H9 (cell line): ENCODE measurements at regions not wholly inside any gene's neighbourhood (a gene's known extent, or its start where the extent isn't known, plus 50 kb on each side); places are given as distances from the start of the nearest gene placed in this dataset.

ENCODE experiments used
- DNase-seq: peaks from one replicate; pipeline ENCODE4 v3.0.0-alpha.2; 2017
- H2AFZ ChIP-seq: one replicate; pipeline ENCODE4 v1.6.1; 2013; ENCODE audit warnings: mild to moderate bottlenecking, low read length, control low read depth, moderate library complexity
- H2AK5ac ChIP-seq: 2 replicates; pipeline ENCODE4 v1.6.1; 2013; ENCODE audit warnings: low read length, control low read depth, mixed read lengths; ENCODE audit not compliant: insufficient read length
- H2BK120ac ChIP-seq: one replicate; pipeline ENCODE4 v1.6.1; 2013; ENCODE audit warnings: low read depth, mild to moderate bottlenecking, low read length, control low read depth, inconsistent platforms; ENCODE audit not compliant: poor library complexity, severe bottlenecking
- H2BK12ac ChIP-seq: 2 replicates; pipeline ENCODE4 v1.6.1; 2013; ENCODE audit warnings: low read length, control low read depth, mixed read lengths, low read depth; ENCODE audit not compliant: insufficient read length
- H2BK15ac ChIP-seq: 2 replicates; pipeline ENCODE4 v1.6.1; 2013; ENCODE audit warnings: low read depth, low read length, control low read depth
- H2BK20ac ChIP-seq: one replicate; pipeline ENCODE4 v1.6.1; 2013; ENCODE audit warnings: low read depth, mild to moderate bottlenecking, low read length, control low read depth, inconsistent platforms; ENCODE audit not compliant: poor library complexity, severe bottlenecking
- H2BK5ac ChIP-seq: 2 replicates; pipeline ENCODE4 v1.6.1; 2013; ENCODE audit warnings: low read length, control low read depth, mixed read lengths; ENCODE audit not compliant: insufficient read length
- H3K14ac ChIP-seq: 2 replicates; pipeline ENCODE4 v1.6.1; 2013; ENCODE audit warnings: low read length, control low read depth; ENCODE audit not compliant: insufficient read depth
- H3K18ac ChIP-seq: 2 replicates; pipeline ENCODE4 v1.6.1; 2013; ENCODE audit warnings: low read depth, mild to moderate bottlenecking, mixed read lengths, low read length, control low read depth; ENCODE audit not compliant: insufficient read length
- H3K23ac ChIP-seq: 2 replicates; pipeline ENCODE4 v1.6.1; 2013; ENCODE audit warnings: low read length, control low read depth, mixed read lengths, low read depth; ENCODE audit not compliant: insufficient read length
- H3K23me2 ChIP-seq: 2 replicates; pipeline ENCODE4 v1.6.1; 2013; ENCODE audit warnings: low read depth, mild to moderate bottlenecking, mixed read lengths, low read length, control low read depth; ENCODE audit not compliant: insufficient read length, poor library complexity, severe bottlenecking
- H3K27ac ChIP-seq: 2 replicates; pipeline ENCODE4 v1.5.1; 2013; ENCODE audit warnings: low read length, control low read depth, mixed read lengths, low read depth; ENCODE audit not compliant: insufficient read length
- H3K27me3 ChIP-seq: 2 replicates; pipeline ENCODE4 v1.6.1; 2013; ENCODE audit warnings: low read length, control low read depth, inconsistent platforms; ENCODE audit not compliant: insufficient read depth
- H3K4ac ChIP-seq: 2 replicates; pipeline ENCODE4 v1.6.1; 2013; ENCODE audit warnings: low read depth, mild to moderate bottlenecking, control low read depth, inconsistent platforms, low read length, moderate library complexity
- H3K4me1 ChIP-seq: 2 replicates; pipeline ENCODE4 v1.6.1; 2013; ENCODE audit warnings: low read length, control low read depth, inconsistent platforms; ENCODE audit not compliant: insufficient read depth
- H3K4me2 ChIP-seq: 2 replicates; pipeline ENCODE4 v1.6.1; 2013; ENCODE audit warnings: low read length, control low read depth, mixed read lengths; ENCODE audit not compliant: insufficient read length, insufficient read depth
- H3K56ac ChIP-seq: 2 replicates; pipeline ENCODE4 v1.6.1; 2013; ENCODE audit warnings: low read depth, mild to moderate bottlenecking, mixed read lengths, low read length, control low read depth; ENCODE audit not compliant: insufficient read length
- H3K79me1 ChIP-seq: 2 replicates; pipeline ENCODE4 v1.6.1; 2013; ENCODE audit warnings: low read depth, mild to moderate bottlenecking, moderate library complexity, low read length, control low read depth, inconsistent platforms; ENCODE audit not compliant: insufficient read depth, poor library complexity, severe bottlenecking
- H3K79me2 ChIP-seq: 2 replicates; pipeline ENCODE4 v1.6.1; 2013; ENCODE audit warnings: low read length, control low read depth, inconsistent platforms; ENCODE audit not compliant: insufficient read depth
- H3K9ac ChIP-seq: 2 replicates; pipeline ENCODE4 v1.6.1; 2013; ENCODE audit warnings: low read length, control low read depth, mixed read lengths; ENCODE audit not compliant: insufficient read length; ENCODE audit errors: extremely low read depth
- H3K9me3 ChIP-seq: one replicate; pipeline ENCODE4 v1.6.1; 2013; ENCODE audit warnings: low read depth, low read length, inconsistent platforms; ENCODE audit not compliant: control insufficient read depth
- H3T11ph ChIP-seq: one replicate; pipeline ENCODE4 v1.6.1; 2013; ENCODE audit warnings: mild to moderate bottlenecking, low read length, control low read depth, inconsistent platforms
- H4K20me1 ChIP-seq: one replicate; pipeline ENCODE4 v1.6.1; 2013; ENCODE audit not compliant: control insufficient read depth, insufficient read length, insufficient read depth
- H4K5ac ChIP-seq: 2 replicates; pipeline ENCODE4 v1.6.1; 2013; ENCODE audit warnings: low read depth, mild to moderate bottlenecking, mixed read lengths, low read length, control low read depth; ENCODE audit not compliant: insufficient read length
- H4K8ac ChIP-seq: replicated peaks from 2 replicates; pipeline ENCODE4 v1.6.1; 2013; ENCODE audit warnings: low read length, control low read depth, mixed read lengths, low read depth; ENCODE audit not compliant: insufficient read length
- H4K91ac ChIP-seq: 2 replicates; pipeline ENCODE4 v1.6.1; 2013; ENCODE audit warnings: low read depth, mild to moderate bottlenecking, moderate library complexity, mixed read lengths, low read length, control low read depth; ENCODE audit not compliant: insufficient read length
- H3K27ac Mint-ChIP-seq, 3 experiments: 2 replicates in 2 of 3; 3 replicates in 1 of 3; pipeline ENCODE4 v1.8.0; 2020 to 2021; ENCODE audit warnings: mixed read lengths in 3 of 3, mild to moderate bottlenecking in 1 of 3, moderate library complexity in 1 of 3
- H3K27me3 Mint-ChIP-seq: 2 replicates; pipeline ENCODE4 v1.8.0; 2021; ENCODE audit warnings: low read depth, mild to moderate bottlenecking, moderate library complexity, mixed read lengths
- H3K36me3 Mint-ChIP-seq, 3 experiments: 2 replicates in 2 of 3; 3 replicates in 1 of 3; pipeline ENCODE4 v1.8.0; 2020 to 2021; ENCODE audit warnings: low read depth in 3 of 3, mixed read lengths in 3 of 3; ENCODE audit not compliant: insufficient read depth in 1 of 3
- H3K4me1 Mint-ChIP-seq, 2 experiments: 2 replicates each; pipeline ENCODE4 v1.8.0; 2020; ENCODE audit warnings: mixed read lengths in 2 of 2
- H3K4me3 Mint-ChIP-seq, 2 experiments: 2 replicates in 1 of 2; 3 replicates in 1 of 2; pipeline ENCODE4 v1.8.0; 2020 to 2021; ENCODE audit warnings: mild to moderate bottlenecking in 2 of 2, mixed read lengths in 2 of 2, moderate library complexity in 1 of 2
- H3K9me3 Mint-ChIP-seq, 2 experiments: 2 replicates in 1 of 2; 3 replicates in 1 of 2; pipeline ENCODE4 v1.8.0; 2020; ENCODE audit warnings: mild to moderate bottlenecking in 2 of 2, mixed read lengths in 2 of 2, moderate library complexity in 1 of 2
- WGBS: extraction: QIAGEN DNeasy Blood & Tissue Kit; methylation state at CpG from one replicate; pipeline ENCODE4 v1.1.7; 2013; ENCODE audit warnings: missing lambda C conversion rate, low lambda C conversion rate, mixed read lengths; ENCODE audit not compliant: insufficient read length; ENCODE audit errors: extremely low coverage; 5-methylcytosine and 5-hydroxymethylcytosine counted together
- TF ChIP-seq, protein P1 (sequence below): fragments of 200-600 bp; sonication (generic); conservative IDR thresholded peaks from 3 replicates; pipeline ENCODE4 v1.8.0; 2021; ENCODE audit warnings: antibody characterized with exemption, mild to moderate bottlenecking

GRCh38 chr20:63115651-63116411, 100.1 kb downstream of the YTHDF1 start:
- Histone ChIP-seq H3K79me2 (no peaks in the 10 kb centered on the region), H3K23ac (no peak overlapping the region), H3K56ac (no peak overlapping the region), H2BK5ac (no peak overlapping the region), H3K4me1 (no peaks in the 10 kb centered on the region), H3K4me2 (no peak overlapping the region), H3K9me3 (no peaks in the 10 kb centered on the region), H3K14ac (no peak overlapping the region), H3K27me3 (no peaks in the 10 kb centered on the region; the same call in 1 of the 2 replicates), H2BK120ac (no peak overlapping the region), H3K23me2 (no peaks in the 10 kb centered on the region), H2BK12ac (no peak overlapping the region), H3K9ac (no peak overlapping the region), H3K27ac (no peak overlapping the region), H2AK5ac (no peak overlapping the region), H3K18ac (no peak overlapping the region), H4K5ac (no peak overlapping the region), H3K79me1 (no peaks in the 10 kb centered on the region), H2BK15ac (no peak overlapping the region), H3K4ac (no peak overlapping the region), H4K8ac (no peak overlapping the region), H4K91ac (no peak overlapping the region), H4K20me1 (no peaks in the 10 kb centered on the region), H3T11ph (no peak overlapping the region), H2BK20ac (no peak overlapping the region), H2AFZ (no peak overlapping the region)
- no peak for DNase-seq
- peaks cover 2 to 3% of the 10 kb centered on the region in 2 experiments; a peak in 2 of 4 replicates for H3K4me1 Mint-ChIP-seq
- TF ChIP-seq, protein P1, sequence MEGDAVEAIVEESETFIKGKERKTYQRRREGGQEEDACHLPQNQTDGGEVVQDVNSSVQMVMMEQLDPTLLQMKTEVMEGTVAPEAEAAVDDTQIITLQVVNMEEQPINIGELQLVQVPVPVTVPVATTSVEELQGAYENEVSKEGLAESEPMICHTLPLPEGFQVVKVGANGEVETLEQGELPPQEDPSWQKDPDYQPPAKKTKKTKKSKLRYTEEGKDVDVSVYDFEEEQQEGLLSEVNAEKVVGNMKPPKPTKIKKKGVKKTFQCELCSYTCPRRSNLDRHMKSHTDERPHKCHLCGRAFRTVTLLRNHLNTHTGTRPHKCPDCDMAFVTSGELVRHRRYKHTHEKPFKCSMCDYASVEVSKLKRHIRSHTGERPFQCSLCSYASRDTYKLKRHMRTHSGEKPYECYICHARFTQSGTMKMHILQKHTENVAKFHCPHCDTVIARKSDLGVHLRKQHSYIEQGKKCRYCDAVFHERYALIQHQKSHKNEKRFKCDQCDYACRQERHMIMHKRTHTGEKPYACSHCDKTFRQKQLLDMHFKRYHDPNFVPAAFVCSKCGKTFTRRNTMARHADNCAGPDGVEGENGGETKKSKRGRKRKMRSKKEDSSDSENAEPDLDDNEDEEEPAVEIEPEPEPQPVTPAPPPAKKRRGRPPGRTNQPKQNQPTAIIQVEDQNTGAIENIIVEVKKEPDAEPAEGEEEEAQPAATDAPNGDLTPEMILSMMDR, result no peak
- peaks cover 63% of the 10 kb centered on the region for H3K27me3 Mint-ChIP-seq
- no peaks in the 10 kb centered on the region for H3K36me3 Mint-ChIP-seq
- H3K9me3 Mint-ChIP-seq, result peaks cover 0 to 5% of the 10 kb centered on the region in 2 experiments; a peak in 2 of 5 replicates
- no peak overlapping the region for H3K27ac Mint-ChIP-seq
- H3K4me3 Mint-ChIP-seq, result no peak overlapping the region
- WGBS, result no CpG with 5 or more reads among the region's 11 CpGs
